HG02981 (cell line): ENCODE measurements at regions not wholly inside any gene's neighbourhood (a gene's known extent, or its start where the extent isn't known, plus 50 kb on each side); places are given as distances from the start of the nearest gene placed in this dataset.

Experiments used
- ATAC-seq: cut with Tn5 transposase; IDR thresholded peaks from one replicate; pipeline ENCODE4 v1.9.1; 2021; ENCODE audit warnings: mild to moderate bottlenecking, moderate library complexity; ENCODE audit not compliant: unreplicated experiment

DNA sequence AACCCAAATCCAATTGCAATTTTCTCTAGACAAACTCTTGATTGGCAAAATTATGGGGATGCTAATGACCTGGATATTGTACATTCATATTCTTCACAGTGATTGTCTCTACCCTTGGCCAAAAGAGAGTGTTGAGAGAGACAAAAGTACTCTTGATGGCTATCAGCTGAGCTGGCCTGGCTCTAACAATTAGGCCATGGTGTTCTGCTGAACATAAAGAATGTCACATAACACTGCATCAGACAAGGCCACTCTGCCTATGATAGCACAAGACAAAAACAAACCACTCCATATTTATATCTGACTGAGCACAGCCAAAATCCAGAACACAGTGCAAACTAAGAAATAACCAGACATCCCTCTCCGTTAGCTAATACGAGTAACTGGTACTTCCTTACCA lies 101.7 kb downstream of the ADAMTS1 start:
- ATAC-seq: no peak

DNA sequence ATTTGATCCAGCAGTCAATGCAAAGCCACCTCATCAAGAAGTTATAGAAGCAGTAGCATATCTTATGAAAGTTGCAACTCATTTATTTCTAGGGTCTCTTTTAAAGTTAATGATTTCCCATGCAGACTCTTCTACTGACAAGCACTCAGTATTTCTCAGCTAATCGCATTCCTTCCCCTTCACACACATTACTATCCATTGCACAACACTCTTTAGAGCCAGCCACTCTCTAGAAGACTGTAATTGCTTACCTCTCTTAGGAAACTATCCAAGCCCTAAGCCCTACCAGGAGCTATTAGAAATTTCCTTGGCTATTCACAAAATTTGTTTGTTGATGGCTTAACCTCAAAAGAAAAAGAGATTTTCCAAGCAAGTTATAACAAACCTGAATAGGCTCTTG lies 106.0 kb downstream of the ADAMTS1 start:
- no peak for ATAC-seq

DNA sequence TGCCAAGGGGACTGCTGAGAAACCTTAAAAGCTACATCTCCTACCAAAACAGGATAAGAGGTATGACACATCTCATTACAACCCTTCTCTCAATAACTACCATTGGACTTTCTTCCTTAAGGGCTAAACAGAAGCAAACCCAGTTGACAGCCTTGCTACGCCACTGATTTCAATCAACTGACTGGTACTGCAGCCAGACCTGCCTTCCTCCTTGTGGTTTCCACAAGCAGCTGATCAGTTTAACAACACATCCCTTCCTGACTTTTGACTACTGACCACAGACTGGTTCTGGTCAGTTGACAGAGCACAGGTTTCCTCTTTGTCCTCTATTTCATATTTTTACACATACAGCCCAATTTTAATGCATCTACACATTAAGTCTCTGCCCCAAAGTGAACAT lies 108.8 kb downstream of the ADAMTS1 start:
- no peak for ATAC-seq

DNA sequence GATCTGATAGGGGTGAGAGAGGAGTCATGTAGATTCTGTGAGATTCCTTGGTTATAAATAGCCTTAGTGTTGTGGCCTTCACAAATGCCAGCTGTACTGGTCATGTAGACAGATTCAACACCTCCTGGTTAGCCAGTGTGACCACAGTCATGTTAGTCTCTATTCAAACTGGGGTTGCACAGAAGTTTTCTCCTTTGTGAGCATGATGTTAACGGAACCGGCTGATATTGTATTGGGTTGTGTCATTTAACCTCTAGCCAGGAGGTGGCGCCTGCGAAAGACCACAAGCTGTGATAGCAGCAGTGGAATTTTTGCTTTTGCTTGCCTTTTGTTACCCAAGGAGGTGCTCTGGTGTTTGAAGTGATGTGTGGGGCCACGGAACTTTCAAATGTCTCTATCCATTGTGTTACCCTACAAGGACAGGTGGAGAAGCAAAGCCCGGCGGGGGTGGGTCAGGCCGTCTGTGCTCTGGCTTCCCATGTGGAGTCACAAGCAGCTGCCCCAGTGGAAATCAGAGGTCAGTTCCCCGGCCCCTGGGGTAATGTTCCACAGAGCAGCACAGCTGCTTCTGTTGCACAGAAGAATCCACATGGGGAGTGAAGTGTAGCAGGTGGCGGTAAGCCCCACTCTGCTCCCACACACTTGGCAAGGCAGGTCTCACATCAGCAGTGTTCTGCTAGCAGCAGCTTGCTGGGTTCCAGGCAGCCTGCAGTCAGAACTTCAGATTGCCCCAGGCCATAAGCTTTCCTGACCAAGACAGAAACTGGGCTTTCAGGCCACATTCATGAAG lies 112.6 kb downstream of the ADAMTS1 start:
- ATAC-seq: no peak

DNA sequence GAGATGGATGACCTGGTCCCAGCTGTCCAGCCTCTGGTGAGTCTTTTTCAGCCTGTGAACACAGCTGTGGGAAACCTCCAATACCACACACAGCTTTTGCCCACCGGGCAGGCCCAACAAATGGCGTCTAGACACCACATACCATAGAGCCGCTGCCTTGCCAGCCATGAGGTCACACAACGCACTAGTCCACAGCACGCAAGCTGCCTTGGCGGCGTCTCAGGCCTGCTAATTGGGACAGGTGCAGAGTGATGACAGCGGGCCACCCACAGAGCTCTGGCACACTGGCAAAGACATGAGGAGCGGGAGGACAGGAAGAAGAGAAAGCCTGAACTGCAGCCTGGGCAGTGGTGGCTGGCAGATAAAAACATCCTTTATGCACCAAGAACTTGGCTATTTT lies 125.5 kb downstream of the ADAMTS1 start:
- no peak for ATAC-seq

DNA sequence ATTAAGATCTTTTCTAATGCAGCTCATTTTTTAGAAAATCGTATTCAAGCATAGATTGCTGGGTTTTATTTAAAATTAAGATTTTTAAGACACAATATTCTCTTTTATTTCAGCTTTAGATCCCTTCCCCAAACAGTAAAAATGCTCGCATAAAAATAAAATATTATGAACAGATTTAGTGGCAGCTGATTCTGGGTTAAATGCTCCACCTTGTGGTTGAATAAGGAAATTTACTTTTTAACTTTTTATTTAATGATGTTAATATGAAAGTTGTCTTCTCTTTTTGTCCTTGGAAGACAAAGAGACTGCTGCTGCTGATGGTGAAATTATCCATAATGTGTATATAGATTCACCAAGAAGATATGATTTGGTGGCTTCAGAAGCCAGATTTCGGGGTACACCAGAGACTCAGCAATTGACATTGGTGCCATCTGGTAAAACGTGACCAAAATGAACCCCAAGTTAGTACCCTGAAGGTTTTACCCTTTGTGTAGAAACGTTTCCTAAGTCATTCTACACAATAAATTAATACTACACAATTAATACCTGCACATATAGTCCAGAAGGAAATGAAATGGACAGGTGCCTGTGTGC lies 128.0 kb downstream of the ADAMTS1 start:
- no peak for ATAC-seq

DNA sequence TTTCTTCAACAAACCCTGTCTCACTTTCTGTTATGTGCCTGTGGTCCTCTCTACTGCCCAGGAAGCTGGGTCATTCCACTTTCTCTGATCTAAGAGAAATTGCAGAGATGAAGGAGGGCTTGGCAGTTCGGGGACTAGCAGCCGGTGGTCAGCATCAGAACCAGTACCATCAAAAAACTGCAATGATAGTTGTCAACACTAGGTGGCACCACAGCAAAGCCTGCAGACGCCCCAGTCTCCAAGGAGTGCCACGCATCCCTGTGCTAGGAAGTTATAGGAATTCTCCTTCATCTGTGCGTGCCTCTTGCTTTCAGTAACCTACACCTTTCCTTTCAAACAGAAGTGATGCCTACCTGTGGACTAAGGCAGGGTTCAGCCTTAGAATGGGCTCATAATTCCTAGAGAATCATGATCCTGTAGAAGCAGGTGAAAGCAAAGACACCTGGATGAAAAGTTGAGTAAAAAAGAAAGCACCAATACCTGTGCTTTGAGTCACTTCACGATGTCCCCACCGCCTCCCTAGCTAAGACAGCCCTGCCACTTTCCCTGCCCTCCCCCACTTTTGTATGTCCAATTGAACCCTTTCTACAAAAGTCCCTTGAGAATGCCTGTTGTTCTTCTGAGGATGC lies 129.2 kb downstream of the ADAMTS1 start:
- no peak for ATAC-seq

DNA sequence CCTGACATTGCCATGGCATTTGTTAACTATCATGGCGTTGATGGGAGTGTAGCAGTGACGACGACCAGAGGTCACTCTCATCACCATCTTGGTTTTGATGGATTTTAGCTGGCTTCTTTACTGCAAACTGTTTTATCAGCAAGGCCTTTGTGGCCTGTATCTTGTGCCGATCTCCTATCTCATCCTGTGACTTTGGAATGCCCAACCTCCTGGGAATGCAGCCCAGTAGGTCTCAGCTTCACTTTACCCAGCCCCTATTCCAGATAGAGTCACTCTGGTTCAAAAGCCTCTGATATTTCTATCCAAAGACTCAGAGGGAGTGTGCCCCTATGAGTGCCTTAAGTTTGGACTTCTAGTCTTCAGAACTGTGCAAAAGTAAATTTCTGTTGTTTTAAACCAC lies 130.1 kb downstream of the ADAMTS1 start:
- no peak for ATAC-seq

DNA sequence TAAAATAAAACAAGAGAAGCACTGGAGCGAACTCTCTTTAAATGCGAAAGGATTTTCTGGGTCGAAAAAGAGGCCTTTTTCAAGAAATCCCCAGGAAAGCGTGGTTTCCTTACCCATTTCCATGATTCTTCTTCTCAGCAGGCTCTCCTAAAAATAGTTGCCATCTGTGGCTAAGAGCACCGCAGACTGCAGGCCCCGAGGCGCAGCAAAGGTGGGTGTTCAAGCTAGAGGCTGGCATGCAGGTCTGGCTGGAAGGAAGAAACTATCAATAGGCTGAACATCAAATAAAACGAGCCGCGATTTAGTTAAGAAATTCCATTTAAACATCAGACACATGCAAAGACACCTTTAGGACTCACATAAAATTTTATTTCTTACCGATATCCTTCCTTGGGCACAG lies 135.1 kb downstream of the ADAMTS1 start:
- ATAC-seq: no peak

DNA sequence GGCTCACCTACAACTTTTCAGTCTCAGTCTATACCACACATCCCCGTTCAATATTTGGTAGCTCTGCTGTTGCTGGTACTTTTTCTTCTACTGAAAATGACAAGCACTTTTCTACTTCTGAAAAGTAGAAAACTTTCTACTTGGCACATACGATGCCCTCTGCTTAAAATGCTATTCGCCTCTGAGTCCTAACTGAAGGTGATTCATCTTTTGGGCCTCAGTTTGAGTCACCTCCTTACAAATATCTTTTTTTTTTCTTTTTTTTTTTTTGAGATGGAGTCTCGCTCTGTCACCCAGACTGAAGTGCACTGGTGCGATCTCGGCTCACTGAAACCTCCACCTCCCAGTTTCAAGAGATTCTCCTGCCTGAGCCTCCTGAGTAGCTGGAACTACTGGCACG lies 136.0 kb upstream of the CYYR1 start:
- ATAC-seq: no peak

DNA sequence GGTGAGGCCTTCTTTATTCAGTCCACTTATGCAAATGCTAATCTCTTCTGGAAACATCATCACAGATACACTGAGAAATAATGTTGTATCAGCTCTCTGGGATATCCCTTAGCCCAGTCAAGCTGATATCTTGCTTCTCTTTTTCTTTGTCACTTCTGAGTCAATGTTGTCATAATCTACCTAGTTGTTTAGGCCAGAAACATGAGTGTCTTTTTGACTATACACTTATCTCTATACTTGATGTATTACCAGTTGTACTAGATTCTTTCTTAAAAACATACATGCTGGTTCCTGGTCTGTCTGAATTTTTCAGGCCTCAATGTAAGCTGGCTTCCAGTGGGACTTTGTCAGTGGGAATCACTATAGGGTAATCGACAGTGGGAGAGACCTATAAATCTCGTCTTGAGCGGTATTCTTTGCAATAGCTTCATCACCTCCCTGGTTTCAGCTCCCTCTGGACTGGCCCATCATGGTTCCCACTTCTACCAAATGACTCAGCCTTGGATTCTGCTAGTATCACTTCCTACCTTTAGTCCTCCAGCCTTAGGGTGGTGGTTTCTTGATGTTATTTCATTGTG lies 135.2 kb upstream of the CYYR1 start:
- ATAC-seq: no peak

DNA sequence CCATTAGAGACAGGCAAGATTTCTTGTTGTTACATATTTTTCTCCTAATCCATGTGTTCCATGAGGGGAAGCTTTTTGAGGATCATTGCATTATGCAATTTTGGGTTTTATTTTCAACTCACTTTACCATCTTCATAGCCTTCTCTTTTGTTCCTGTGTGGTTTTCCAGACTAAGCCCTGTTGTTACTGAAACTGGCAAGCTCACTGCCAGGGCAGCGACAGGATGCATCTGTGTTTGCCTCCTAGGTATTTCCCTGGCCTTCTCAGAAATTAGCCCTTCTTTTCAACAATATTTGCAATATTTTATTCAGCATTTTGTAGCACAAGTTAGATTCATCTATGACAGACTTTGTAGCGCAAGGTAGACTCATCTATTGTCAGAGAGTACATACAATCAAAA lies 134.2 kb upstream of the CYYR1 start:
- no peak for ATAC-seq

DNA sequence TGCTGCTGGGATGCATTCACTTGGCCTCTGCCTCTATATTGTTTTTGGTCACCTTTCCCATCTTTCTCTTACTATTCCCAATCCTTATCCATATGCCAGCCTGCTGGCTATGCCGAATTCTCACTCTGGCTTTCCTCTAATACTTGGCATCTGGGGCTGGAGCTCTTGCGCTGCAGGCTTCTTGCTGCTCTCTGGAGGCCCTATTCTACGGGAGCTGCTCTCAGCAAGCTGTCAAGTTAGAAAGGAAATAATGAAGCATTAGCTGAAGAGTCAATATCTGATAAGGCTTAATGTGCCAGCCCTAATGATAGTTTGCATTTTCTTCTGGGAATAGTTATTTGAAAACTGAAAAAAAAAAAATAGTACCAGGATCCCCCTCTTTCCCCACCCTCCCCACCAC lies 125.3 kb upstream of the CYYR1 start:
- no peak for ATAC-seq

DNA sequence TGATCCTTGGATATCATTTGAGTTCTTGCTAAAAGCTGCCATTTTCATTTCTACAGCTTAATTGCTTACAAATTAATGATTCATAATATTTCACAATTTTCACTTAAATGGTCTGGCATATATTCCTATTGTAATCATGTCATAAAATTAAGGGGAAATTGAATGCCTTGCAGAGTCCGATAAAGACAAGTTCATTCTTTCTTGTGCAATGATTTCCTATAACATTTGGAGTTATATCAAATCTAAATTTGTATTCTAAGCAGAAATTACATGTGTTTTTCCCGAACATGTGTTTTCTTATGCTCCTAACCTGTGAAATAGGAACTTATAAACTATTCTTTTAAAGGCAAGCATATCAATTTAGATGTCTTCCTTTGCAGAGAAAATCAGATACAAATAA lies 118.3 kb upstream of the CYYR1 start:
- ATAC-seq: no peak

DNA sequence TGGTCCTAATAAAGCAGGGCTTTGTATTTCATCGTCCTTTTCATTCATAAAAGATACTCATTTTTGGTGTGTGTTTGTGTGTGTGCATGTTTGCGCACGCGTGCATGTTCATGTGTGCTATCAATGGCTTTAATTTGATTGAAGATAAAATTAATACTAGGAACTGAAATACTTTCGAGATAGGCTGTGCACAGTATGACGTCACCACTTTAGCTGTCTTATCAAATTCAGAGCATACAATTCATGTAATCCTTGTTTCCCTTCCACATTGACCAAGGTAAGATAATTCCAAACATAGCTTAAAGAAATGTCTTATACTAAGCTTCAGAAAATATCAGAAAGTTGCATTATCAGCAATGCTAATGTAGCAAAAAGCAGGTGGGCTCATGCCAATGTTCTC lies 113.6 kb upstream of the CYYR1 start:
- ATAC-seq: no peak

DNA sequence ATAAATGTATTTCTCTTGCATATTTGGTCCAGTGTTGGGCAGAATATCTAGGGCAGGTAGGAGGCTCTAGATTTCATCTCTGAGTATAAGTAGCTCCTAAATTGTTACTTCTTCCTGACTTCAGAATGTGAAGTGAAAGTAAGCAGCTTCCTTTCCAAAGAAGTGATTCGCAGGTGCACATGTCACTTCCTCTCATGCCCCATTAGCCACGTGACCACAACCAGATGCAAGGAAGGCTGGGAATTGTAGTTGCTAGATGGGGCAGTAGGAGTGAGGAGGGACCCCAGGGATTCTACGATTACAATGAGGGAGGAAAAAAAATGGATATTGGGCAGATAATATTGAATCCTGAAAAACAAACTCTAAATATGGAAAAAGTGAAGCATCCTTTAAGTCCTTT lies 113.2 kb upstream of the CYYR1 start:
- peak; percentile 51 for ATAC-seq

DNA sequence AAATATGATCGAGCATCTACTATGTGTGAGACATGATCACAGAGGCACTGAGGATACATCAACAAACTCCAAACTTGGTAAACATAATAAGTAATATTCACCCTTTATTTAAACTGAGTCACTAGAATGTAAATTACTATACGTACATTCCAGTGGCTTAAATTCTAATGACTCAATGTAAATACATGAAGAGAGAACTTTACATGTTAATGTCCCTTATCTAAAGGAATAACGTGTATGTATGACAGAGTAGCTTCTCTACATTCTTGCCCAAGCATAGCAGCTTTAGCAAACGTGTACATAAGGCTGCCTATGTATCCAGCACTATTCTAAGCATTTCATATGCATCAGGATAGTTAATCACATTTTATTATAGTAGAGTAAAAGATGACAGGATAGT lies 111.8 kb upstream of the CYYR1 start:
- no peak for ATAC-seq

DNA sequence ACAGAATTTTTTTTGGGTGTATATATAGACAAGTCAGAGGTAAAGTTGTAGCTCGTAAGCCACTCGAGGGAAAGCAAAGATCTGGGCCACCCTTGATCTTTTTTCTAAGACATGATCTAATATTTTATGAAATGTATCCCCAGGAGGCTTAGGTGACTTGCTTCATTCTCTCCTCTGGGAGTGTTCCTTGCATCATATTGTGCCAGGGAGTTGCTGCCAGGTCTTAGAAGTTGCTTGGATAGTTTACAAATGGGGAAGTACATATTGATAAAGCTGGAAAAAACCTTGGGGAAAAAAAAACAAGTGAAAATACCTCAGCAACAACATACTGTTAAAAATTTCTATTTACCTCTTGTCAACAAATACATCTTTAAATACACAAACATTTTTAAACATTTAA lies 110.9 kb upstream of the CYYR1 start:
- ATAC-seq: no peak

DNA sequence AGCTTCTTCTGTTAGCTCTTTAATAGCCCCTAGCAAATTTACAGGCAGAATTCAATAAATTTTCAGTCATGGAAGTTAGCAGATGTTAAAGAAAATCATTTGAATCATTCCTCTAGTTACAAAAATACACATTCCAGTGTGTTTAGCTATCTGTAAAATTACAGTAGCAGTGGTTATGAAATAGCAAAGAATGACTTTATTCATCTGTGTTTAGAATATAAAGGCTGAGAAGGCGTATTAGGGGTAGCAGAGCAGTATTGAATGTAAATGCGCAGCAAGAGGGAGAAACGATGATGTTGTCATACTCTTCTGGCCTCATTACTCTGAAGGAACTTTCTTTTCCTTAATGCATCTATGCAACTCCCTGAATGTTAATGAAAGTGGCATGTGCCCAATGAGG lies 106.2 kb upstream of the CYYR1 start:
- ATAC-seq: no peak

DNA sequence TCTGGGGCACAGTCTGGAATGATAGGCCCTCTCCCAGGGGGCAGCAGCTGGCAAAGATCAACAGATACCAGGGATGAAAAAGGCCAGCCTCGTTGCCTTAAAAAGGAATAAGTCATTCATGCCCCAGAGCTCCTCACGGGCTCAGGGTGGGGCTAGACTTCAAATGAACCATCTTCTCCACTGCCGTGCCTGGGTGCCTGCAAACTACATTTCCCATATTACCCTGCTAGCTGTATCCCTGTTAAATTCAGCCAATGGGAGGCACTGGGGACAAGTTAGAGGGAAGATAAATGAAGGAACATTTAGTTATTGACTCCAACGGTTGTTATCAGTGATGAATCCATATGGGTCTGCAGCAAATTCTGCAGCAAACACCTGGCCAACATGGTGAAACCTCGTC lies 101.2 kb upstream of the CYYR1 start:
- no peak for ATAC-seq

DNA sequence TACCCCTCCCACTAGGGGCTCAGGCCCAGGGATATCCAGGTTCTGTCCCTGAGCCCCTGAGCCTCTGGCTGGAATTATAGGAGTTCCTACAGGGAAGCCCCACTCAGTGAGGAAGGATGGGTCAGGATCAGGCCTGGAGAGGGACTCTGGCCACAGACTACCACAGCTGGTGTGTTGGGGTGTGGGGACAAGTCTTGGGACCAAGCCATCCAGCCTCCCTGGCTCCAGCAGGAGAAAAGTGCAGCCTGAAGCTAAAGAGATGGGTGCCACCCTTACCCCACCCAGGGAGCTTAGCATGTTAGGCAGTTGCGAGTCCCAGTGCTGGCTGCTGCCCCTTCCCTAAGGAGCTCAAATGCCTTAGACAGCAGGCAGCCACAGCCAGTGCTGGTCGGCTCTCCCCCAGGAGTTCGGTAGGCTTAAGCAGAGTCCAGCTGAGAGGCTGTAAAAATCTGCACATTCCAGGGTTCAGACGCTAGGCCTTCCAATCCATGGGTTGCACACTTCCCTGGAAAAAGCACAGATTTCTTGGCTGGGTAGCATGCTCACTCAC lies 96.2 kb upstream of the CYYR1 start:
- no peak for ATAC-seq

DNA sequence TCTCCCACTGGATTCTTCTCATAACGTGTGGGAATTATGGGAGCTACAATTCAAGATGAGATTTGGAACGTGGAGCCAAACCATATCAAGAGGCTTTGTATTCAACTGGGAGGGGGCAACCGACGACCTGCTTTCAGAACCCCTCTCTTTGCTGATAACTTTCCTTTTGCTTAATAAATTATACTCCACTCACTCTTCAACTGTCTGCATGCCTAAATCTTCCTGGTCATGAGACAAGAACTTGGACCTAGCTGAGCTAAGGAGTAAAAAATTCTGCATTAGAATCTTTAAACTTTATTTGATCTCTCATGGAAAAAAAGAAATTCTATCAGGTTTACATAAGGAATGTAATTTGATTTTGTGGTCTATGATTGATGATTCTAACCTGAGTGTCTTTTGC lies 86.7 kb upstream of the CYYR1 start:
- ATAC-seq: no peak
